OCI-LY7 (cell line): ENCODE measurements at regions not wholly inside any gene's neighbourhood (a gene's known extent, or its start where the extent isn't known, plus 50 kb on each side); places are given as distances from the start of the nearest gene placed in this dataset.

ENCODE experiments used
- CTCF ChIP-seq: fragments of 200-600 bp; sonication (generic); conservative IDR thresholded peaks from 2 replicates; pipeline ENCODE4 v1.5.1; 2014; ENCODE audit warnings: mild to moderate bottlenecking, antibody characterized with exemption, low read length, moderate library complexity, mixed read lengths
- EZH2phosphoT487 ChIP-seq: fragments of 200-600 bp; sonication (generic); IDR thresholded peaks from 2 replicates; pipeline ENCODE4 v1.6.1; 2018; ENCODE audit warnings: low read depth, borderline replicate concordance, mild to moderate bottlenecking, mixed run types, antibody characterized with exemption, low read length, moderate library complexity, mixed read lengths

- no peak for TF ChIP-seq CTCF
- TF ChIP-seq EZH2phosphoT487 = no peak
Observed at GRCh38 chr10:64039198-64039597, 518.0 kb downstream of the REEP3 start.
